ENCODE measurements at regions not wholly inside any gene's neighbourhood (a gene's known extent, or its start where the extent isn't known, plus 50 kb on each side); places are given as distances from the start of the nearest gene placed in this dataset.

GRCh38 chr9:113803811-113804589 is 72.1 kb upstream of the ZNF618 start:
- no peak for TF ChIP-seq CTCF (conservative IDR thresholded peaks at IDR 0.05; ENCODE audit: low read length)
- TF ChIP-seq EZH2phosphoT487 (IDR thresholded peaks at IDR 0.05; ENCODE audit: borderline replicate concordance, low read depth, low read length), result no peak
